ENCODE measurements at regions not wholly inside any gene's neighbourhood (a gene's known extent, or its start where the extent isn't known, plus 50 kb on each side); places are given as distances from the start of the nearest gene placed in this dataset.

DNA sequence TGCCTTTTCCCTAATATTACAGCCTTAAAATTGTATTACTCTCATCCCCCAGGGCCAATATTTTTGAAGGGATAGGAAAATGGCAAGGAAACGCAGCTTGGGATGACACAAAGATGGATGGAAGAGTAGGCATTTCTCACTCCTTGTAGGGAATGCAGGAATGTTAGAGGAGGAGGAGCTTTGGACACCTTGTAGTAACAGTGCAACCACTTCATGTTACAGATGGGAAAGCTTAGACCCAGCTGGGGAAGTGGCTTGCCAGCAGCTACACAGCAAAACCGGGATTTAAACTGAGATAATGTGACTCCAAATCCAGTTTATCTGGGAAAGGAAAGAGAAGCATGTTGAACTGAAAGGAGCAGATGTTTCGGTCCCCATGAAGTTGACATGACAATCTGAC lies 473.7 kb upstream of the DAB1 start:
- TF ChIP-seq FOXP2 (optimal IDR thresholded peaks at IDR 0.05; ENCODE audit: borderline replicate concordance, extremely low read depth, extremely low read length, insufficient read depth) (no peak), SIN3A (IDR thresholded peaks at IDR 0.05; ENCODE audit: borderline replicate concordance, insufficient read depth, low read length) (no peak)
- TF ChIP-seq, protein P1, sequence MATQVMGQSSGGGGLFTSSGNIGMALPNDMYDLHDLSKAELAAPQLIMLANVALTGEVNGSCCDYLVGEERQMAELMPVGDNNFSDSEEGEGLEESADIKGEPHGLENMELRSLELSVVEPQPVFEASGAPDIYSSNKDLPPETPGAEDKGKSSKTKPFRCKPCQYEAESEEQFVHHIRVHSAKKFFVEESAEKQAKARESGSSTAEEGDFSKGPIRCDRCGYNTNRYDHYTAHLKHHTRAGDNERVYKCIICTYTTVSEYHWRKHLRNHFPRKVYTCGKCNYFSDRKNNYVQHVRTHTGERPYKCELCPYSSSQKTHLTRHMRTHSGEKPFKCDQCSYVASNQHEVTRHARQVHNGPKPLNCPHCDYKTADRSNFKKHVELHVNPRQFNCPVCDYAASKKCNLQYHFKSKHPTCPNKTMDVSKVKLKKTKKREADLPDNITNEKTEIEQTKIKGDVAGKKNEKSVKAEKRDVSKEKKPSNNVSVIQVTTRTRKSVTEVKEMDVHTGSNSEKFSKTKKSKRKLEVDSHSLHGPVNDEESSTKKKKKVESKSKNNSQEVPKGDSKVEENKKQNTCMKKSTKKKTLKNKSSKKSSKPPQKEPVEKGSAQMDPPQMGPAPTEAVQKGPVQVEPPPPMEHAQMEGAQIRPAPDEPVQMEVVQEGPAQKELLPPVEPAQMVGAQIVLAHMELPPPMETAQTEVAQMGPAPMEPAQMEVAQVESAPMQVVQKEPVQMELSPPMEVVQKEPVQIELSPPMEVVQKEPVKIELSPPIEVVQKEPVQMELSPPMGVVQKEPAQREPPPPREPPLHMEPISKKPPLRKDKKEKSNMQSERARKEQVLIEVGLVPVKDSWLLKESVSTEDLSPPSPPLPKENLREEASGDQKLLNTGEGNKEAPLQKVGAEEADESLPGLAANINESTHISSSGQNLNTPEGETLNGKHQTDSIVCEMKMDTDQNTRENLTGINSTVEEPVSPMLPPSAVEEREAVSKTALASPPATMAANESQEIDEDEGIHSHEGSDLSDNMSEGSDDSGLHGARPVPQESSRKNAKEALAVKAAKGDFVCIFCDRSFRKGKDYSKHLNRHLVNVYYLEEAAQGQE (IDR thresholded peaks at IDR 0.05; ENCODE audit: insufficient read depth in 1 of 2, low read depth in 2 of 2, low read length in 2 of 2), result no peak

DNA sequence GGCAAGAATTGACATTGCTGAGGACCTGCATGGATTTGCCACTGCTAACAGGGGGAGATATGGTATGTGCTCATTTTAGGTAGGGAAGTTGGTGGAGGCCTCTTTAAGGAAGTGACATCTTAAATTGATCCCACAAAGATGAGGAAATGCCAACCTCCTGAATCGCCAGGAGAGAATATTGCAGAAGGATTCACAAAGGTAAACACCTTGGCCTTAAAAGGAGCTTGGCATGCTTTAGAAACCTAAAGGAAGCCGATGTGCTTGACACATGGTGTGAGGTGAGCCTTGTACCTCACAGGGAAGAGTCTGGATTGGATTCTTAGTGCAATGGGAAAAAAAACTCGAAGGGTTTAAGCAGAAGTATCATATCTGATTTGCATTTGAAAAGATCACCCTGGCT lies 470.5 kb upstream of the DAB1 start:
- TF ChIP-seq SIN3A (IDR thresholded peaks at IDR 0.05; ENCODE audit: borderline replicate concordance, insufficient read depth, low read length) (no peak), POLR2AphosphoS5 (IDR thresholded peaks at IDR 0.05; ENCODE audit: low read depth, low read length) (no peak), TAF1 (IDR thresholded peaks at IDR 0.05; ENCODE audit: borderline replicate concordance, insufficient read depth, low read length) (no peak), FOXP2 (optimal IDR thresholded peaks at IDR 0.05; ENCODE audit: borderline replicate concordance, extremely low read depth, extremely low read length, insufficient read depth) (no peak)
- TF ChIP-seq, protein P1 (IDR thresholded peaks at IDR 0.05; ENCODE audit: insufficient read depth in 1 of 2, low read depth in 2 of 2, low read length in 2 of 2), result no peak

DNA sequence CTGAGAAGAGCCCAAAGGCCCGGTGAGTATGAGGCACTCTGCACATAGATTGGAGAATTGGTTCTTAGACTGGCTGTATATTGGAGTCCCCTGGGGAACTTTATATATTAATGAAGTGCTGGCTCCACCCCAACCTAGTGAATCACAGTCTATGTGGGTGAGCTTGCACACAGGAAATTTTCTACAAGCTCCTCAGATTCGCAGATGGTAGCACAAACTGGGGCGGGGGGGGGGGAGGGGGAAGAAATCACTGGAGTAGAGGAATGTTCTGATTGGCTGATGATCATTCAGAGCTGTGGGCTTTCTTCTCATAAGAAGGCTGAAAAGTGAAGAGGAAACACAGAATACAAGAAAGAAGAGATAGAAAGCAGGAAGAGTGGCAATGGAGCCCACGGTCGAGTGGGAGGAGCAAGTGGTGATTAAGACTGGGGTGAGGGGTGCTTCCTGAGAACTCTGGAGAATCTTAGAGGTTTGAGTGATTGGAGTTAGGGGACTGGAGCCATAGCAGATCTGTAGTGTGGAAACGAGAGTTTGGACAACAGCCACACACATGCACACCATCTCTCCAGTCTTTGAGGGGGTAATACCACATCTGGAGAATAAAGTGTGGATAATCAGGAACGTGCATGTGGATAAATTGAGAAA lies 465.9 kb upstream of the DAB1 start:
- TF ChIP-seq, protein P1 (IDR thresholded peaks at IDR 0.05; ENCODE audit: insufficient read depth in 1 of 2, low read depth in 2 of 2, low read length in 2 of 2), result no peak
- TF ChIP-seq FOXP2 (optimal IDR thresholded peaks at IDR 0.05; ENCODE audit: borderline replicate concordance, extremely low read depth, extremely low read length, insufficient read depth) (no peak), SIN3A (IDR thresholded peaks at IDR 0.05; ENCODE audit: borderline replicate concordance, insufficient read depth, low read length) (no peak), POLR2AphosphoS5 (IDR thresholded peaks at IDR 0.05; ENCODE audit: low read depth, low read length) (no peak), TAF1 (IDR thresholded peaks at IDR 0.05; ENCODE audit: borderline replicate concordance, insufficient read depth, low read length) (no peak)

DNA sequence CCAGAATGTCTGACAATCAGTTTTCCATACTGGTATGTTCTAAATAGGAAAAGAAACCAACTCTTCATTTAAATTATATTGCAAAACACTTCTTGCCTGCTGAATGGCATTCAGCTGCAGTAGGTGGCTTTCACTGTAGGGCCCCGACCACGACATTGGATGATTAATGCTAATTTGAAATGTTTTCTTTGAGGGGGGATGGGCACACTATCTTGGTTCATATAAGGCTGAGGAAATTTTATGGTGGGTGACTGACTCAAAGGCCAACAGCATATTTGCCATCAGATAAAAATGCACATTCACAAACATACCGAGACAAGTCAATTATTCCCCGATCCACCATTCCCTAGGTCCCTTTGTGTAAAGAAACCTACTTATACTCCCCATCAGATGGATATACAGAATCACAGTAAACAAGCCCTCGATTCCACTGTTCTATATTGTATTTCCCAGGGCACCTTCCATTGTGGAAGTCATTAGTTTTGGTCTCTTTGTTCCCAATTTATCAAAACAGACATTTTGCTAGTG lies 464.2 kb upstream of the DAB1 start:
- no peak for TF ChIP-seq FOXP2 (optimal IDR thresholded peaks at IDR 0.05; ENCODE audit: borderline replicate concordance, extremely low read depth, extremely low read length, insufficient read depth)
- TF ChIP-seq TAF1 (IDR thresholded peaks at IDR 0.05; ENCODE audit: borderline replicate concordance, insufficient read depth, low read length), result no peak
- TF ChIP-seq, protein P1 (IDR thresholded peaks at IDR 0.05; ENCODE audit: insufficient read depth in 1 of 2, low read depth in 2 of 2, low read length in 2 of 2), result no peak
- TF ChIP-seq SIN3A (IDR thresholded peaks at IDR 0.05; ENCODE audit: borderline replicate concordance, insufficient read depth, low read length), result no peak
